ENCODE measurements at regions not wholly inside any gene's neighbourhood (a gene's known extent, or its start where the extent isn't known, plus 50 kb on each side); places are given as distances from the start of the nearest gene placed in this dataset.

GRCh38 chr2:165007161-165007744 is 51.9 kb upstream of the SLC38A11 start:
- Histone ChIP-seq H2AK5ac (ENCODE audit: insufficient read length, low read length) (no peak overlapping the region), H3K4me2 (ENCODE audit: insufficient read depth, insufficient read length, low read length) (no peak overlapping the region), H3K23ac (ENCODE audit: insufficient read length, low read depth, low read length) (no peak overlapping the region), H2BK15ac (ENCODE audit: low read depth, low read length) (no peak overlapping the region), H4K8ac (replicated peaks; ENCODE audit: insufficient read length, low read depth, low read length) (no peak overlapping the region), H3K23me2 (ENCODE audit: insufficient read length, low read depth, low read length, poor library complexity, severe bottlenecking) (no peaks in the 10 kb centered on the region), H2BK120ac (ENCODE audit: low read depth, low read length, poor library complexity, severe bottlenecking) (no peak overlapping the region), H3K4ac (ENCODE audit: low read depth, low read length) (no peak overlapping the region), H3K56ac (ENCODE audit: insufficient read length, low read depth, low read length) (no peak overlapping the region), H4K91ac (ENCODE audit: insufficient read length, low read depth, low read length) (no peak overlapping the region), H3K4me1 (ENCODE audit: insufficient read depth, low read length) (no peaks in the 10 kb centered on the region), H3K79me2 (ENCODE audit: insufficient read depth, low read length) (no peaks in the 10 kb centered on the region), H3T11ph (ENCODE audit: low read length) (no peak overlapping the region), H3K18ac (ENCODE audit: insufficient read length, low read depth, low read length) (no peak overlapping the region), H4K20me1 (ENCODE audit: control insufficient read depth, insufficient read depth, insufficient read length) (no peaks in the 10 kb centered on the region), H3K14ac (ENCODE audit: insufficient read depth, low read length) (no peak overlapping the region), H3K27ac (ENCODE audit: insufficient read length, low read depth, low read length) (no peak overlapping the region), H2AFZ (ENCODE audit: low read length) (no peak overlapping the region), H4K5ac (ENCODE audit: insufficient read length, low read depth, low read length) (no peak overlapping the region), H3K27me3 (ENCODE audit: insufficient read depth, low read length) (no peaks in the 10 kb centered on the region), H3K9ac (ENCODE audit: extremely low read depth, insufficient read length, low read length) (no peak overlapping the region), H2BK20ac (ENCODE audit: low read depth, low read length, poor library complexity, severe bottlenecking) (no peak overlapping the region), H3K9me3 (ENCODE audit: control insufficient read depth, low read depth, low read length) (no peaks in the 10 kb centered on the region), H3K79me1 (ENCODE audit: insufficient read depth, low read depth, low read length, poor library complexity, severe bottlenecking) (no peaks in the 10 kb centered on the region), H2BK12ac (ENCODE audit: insufficient read length, low read depth, low read length) (no peak overlapping the region), H2BK5ac (ENCODE audit: insufficient read length, low read length) (no peak overlapping the region)
- Mint-ChIP-seq H3K4me3 (no peak overlapping the region), H3K27me3 (ENCODE audit: low read depth) (no peaks in the 10 kb centered on the region; the same call in 1 of the 2 replicates), H3K4me1 (peaks cover 3 to 5% of the 10 kb centered on the region in 2 experiments; a peak in 2 of 4 replicates), H3K27ac (no peak overlapping the region), H3K9me3 (no peaks in the 10 kb centered on the region), H3K36me3 (ENCODE audit: insufficient read depth in 1 of 3, low read depth in 3 of 3) (no peaks in the 10 kb centered on the region)
- no peak for DNase-seq
- TF ChIP-seq CTCF (conservative IDR thresholded peaks at IDR 0.05), result no peak
- no CpG with 5 or more reads among the region's 1 CpG for WGBS (ENCODE audit: extremely low coverage, insufficient read length, low lambda C conversion rate)
